ENCODE measurements at regions not wholly inside any gene's neighbourhood (a gene's known extent, or its start where the extent isn't known, plus 50 kb on each side); places are given as distances from the start of the nearest gene placed in this dataset.

GRCh38 chr13:111881700-111882099, 185.2 kb upstream of the SOX1 start:
- DNase-seq (ENCODE audit: insufficient read length, low spot score) (no peak), FAIRE-seq (no peak)
- no peak for TF ChIP-seq POU2F2 (IDR thresholded peaks at IDR 0.05; ENCODE audit: low read depth, low read length)
- TF ChIP-seq SPI1 (IDR thresholded peaks at IDR 0.05; ENCODE audit: low read depth, low read length) = no peak
- TF ChIP-seq POLR2A (IDR thresholded peaks at IDR 0.05; ENCODE audit: low read depth, low read length) = no peak
- no peak for TF ChIP-seq POLR2AphosphoS5 (IDR thresholded peaks at IDR 0.05; ENCODE audit: low read depth, low read length)
- no peak for TF ChIP-seq TAF1 (IDR thresholded peaks at IDR 0.05; ENCODE audit: low read depth, low read length)

GRCh38 chr13:111882351-111882750, 184.6 kb upstream of the SOX1 start:
- TF ChIP-seq PAX5 (IDR thresholded peaks at IDR 0.05; ENCODE audit: insufficient read depth, low read length, severe bottlenecking) (no peak), TAF1 (IDR thresholded peaks at IDR 0.05; ENCODE audit: low read depth, low read length) (no peak), POU2F2 (IDR thresholded peaks at IDR 0.05; ENCODE audit: low read depth, low read length) (no peak), SPI1 (IDR thresholded peaks at IDR 0.05; ENCODE audit: low read depth, low read length) (no peak), POLR2A (IDR thresholded peaks at IDR 0.05; ENCODE audit: low read depth, low read length) (no peak), POLR2AphosphoS5 (IDR thresholded peaks at IDR 0.05; ENCODE audit: low read depth, low read length) (no peak)
- FAIRE-seq (no peak), DNase-seq (ENCODE audit: insufficient read length, low spot score) (no peak)

GRCh38 chr13:111883571-111884343, 183.2 kb upstream of the SOX1 start:
- no peak for DNase-seq (ENCODE audit: insufficient read length, low spot score)
- FAIRE-seq = no peak
- no peak for TF ChIP-seq SPI1 (IDR thresholded peaks at IDR 0.05; ENCODE audit: low read depth, low read length)
- TF ChIP-seq POLR2A (IDR thresholded peaks at IDR 0.05; ENCODE audit: low read depth, low read length) = no peak
- no peak for TF ChIP-seq PAX5 (IDR thresholded peaks at IDR 0.05; ENCODE audit: insufficient read depth, low read length, severe bottlenecking)
- no peak for TF ChIP-seq POLR2AphosphoS5 (IDR thresholded peaks at IDR 0.05; ENCODE audit: low read depth, low read length)
- TF ChIP-seq POU2F2 (IDR thresholded peaks at IDR 0.05; ENCODE audit: low read depth, low read length) = no peak
- no peak for TF ChIP-seq TAF1 (IDR thresholded peaks at IDR 0.05; ENCODE audit: low read depth, low read length)

GRCh38 chr13:111886217-111886945, 180.6 kb upstream of the SOX1 start:
- no peak for TF ChIP-seq POU2F2 (IDR thresholded peaks at IDR 0.05; ENCODE audit: low read depth, low read length)
- TF ChIP-seq PAX5 (IDR thresholded peaks at IDR 0.05; ENCODE audit: insufficient read depth, low read length, severe bottlenecking) = no peak
- no peak for TF ChIP-seq TAF1 (IDR thresholded peaks at IDR 0.05; ENCODE audit: low read depth, low read length)
- no peak for TF ChIP-seq POLR2AphosphoS5 (IDR thresholded peaks at IDR 0.05; ENCODE audit: low read depth, low read length)
- TF ChIP-seq POLR2A (IDR thresholded peaks at IDR 0.05; ENCODE audit: low read depth, low read length) = no peak
- no peak for TF ChIP-seq SPI1 (IDR thresholded peaks at IDR 0.05; ENCODE audit: low read depth, low read length)
- FAIRE-seq (no peak), DNase-seq (ENCODE audit: insufficient read length, low spot score) (no peak)

- no peak for TF ChIP-seq TAF1 (IDR thresholded peaks at IDR 0.05; ENCODE audit: low read depth, low read length)
- TF ChIP-seq POLR2A (IDR thresholded peaks at IDR 0.05; ENCODE audit: low read depth, low read length) = no peak
- TF ChIP-seq PAX5 (IDR thresholded peaks at IDR 0.05; ENCODE audit: insufficient read depth, low read length, severe bottlenecking) = no peak
- no peak for TF ChIP-seq POLR2AphosphoS5 (IDR thresholded peaks at IDR 0.05; ENCODE audit: low read depth, low read length)
- no peak for TF ChIP-seq POU2F2 (IDR thresholded peaks at IDR 0.05; ENCODE audit: low read depth, low read length)
- TF ChIP-seq SPI1 (IDR thresholded peaks at IDR 0.05; ENCODE audit: low read depth, low read length) = no peak
- no peak for FAIRE-seq
- DNase-seq (ENCODE audit: insufficient read length, low spot score) = no peak
Observed at GRCh38 chr13:111893071-111893606, 173.8 kb upstream of the SOX1 start.

GRCh38 chr13:111893607-111894443, 173.1 kb upstream of the SOX1 start:
- no peak for DNase-seq (ENCODE audit: insufficient read length, low spot score)
- no peak for FAIRE-seq
- TF ChIP-seq TAF1 (IDR thresholded peaks at IDR 0.05; ENCODE audit: low read depth, low read length) (no peak), SPI1 (IDR thresholded peaks at IDR 0.05; ENCODE audit: low read depth, low read length) (no peak), POLR2A (IDR thresholded peaks at IDR 0.05; ENCODE audit: low read depth, low read length) (no peak), POLR2AphosphoS5 (IDR thresholded peaks at IDR 0.05; ENCODE audit: low read depth, low read length) (no peak), PAX5 (IDR thresholded peaks at IDR 0.05; ENCODE audit: insufficient read depth, low read length, severe bottlenecking) (no peak), POU2F2 (IDR thresholded peaks at IDR 0.05; ENCODE audit: low read depth, low read length) (no peak)

GRCh38 chr13:111895896-111896821, 170.8 kb upstream of the SOX1 start:
- no peak for FAIRE-seq

More at GRCh38 chr13:111895896-111896821, 170.8 kb upstream of the SOX1 start:
- no peak for DNase-seq (ENCODE audit: insufficient read length, low spot score)
- TF ChIP-seq POLR2AphosphoS5 (IDR thresholded peaks at IDR 0.05; ENCODE audit: low read depth, low read length) = no peak
- TF ChIP-seq TAF1 (IDR thresholded peaks at IDR 0.05; ENCODE audit: low read depth, low read length) = no peak
- TF ChIP-seq POLR2A (IDR thresholded peaks at IDR 0.05; ENCODE audit: low read depth, low read length) = no peak
- no peak for TF ChIP-seq SPI1 (IDR thresholded peaks at IDR 0.05; ENCODE audit: low read depth, low read length)
- TF ChIP-seq PAX5 (IDR thresholded peaks at IDR 0.05; ENCODE audit: insufficient read depth, low read length, severe bottlenecking) = no peak
- TF ChIP-seq POU2F2 (IDR thresholded peaks at IDR 0.05; ENCODE audit: low read depth, low read length) = no peak

Data from GM12891 (cell line).